ENCODE measurements at regions not wholly inside any gene's neighbourhood (a gene's known extent, or its start where the extent isn't known, plus 50 kb on each side); places are given as distances from the start of the nearest gene placed in this dataset.

GRCh38 chrX:65866146-65866545, 173.7 kb downstream of the VSIG4 start:
- TF ChIP-seq CTCF (conservative IDR thresholded peaks at IDR 0.05) (no peak), EZH2 (IDR thresholded peaks at IDR 0.05; ENCODE audit: low read depth) (no peak)

Measured in PC-9 (cell line).